ENCODE measurements at regions not wholly inside any gene's neighbourhood (a gene's known extent, or its start where the extent isn't known, plus 50 kb on each side); places are given as distances from the start of the nearest gene placed in this dataset.

DNA sequence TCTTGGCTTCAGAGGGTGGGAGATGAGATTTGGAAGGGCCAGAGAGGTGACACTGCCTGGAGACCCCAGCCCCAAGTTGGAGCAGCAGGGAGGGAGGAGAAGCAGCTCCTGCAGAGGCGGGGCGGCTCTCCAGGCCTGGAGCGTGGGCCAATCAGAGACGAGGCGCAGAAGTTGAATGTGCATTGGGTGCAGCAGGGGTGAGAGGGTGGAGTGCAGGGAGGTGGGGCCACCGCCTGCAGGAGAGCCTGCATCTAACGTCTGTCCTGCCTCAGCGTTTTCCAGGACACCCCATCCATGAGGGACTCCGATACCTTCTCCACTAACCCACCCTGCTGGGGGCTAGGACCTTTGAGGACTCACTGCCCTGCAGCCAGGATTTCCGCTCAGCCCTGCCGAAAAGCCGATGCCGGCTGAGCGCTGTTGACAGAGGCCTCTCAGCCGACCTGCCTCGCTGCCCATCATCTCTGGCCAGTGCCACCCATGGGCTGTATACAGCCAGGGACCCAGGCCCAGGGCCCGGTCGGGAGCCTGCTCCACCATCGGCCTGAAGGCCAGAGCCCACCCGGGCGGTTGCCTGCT, 146.2 kb downstream of the ENGASE start:
- DNase-seq (ENCODE audit: low read depth), result peak; percentile 46
- TF ChIP-seq, protein P1, sequence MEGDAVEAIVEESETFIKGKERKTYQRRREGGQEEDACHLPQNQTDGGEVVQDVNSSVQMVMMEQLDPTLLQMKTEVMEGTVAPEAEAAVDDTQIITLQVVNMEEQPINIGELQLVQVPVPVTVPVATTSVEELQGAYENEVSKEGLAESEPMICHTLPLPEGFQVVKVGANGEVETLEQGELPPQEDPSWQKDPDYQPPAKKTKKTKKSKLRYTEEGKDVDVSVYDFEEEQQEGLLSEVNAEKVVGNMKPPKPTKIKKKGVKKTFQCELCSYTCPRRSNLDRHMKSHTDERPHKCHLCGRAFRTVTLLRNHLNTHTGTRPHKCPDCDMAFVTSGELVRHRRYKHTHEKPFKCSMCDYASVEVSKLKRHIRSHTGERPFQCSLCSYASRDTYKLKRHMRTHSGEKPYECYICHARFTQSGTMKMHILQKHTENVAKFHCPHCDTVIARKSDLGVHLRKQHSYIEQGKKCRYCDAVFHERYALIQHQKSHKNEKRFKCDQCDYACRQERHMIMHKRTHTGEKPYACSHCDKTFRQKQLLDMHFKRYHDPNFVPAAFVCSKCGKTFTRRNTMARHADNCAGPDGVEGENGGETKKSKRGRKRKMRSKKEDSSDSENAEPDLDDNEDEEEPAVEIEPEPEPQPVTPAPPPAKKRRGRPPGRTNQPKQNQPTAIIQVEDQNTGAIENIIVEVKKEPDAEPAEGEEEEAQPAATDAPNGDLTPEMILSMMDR (IDR thresholded peaks at IDR 0.05; ENCODE audit: insufficient read depth, low read depth, low read length, missing control alignments), result no peak
- peak overlapping the region; percentile 9 for H3K4me3 ChIP-seq (ENCODE audit: low read length)

DNA sequence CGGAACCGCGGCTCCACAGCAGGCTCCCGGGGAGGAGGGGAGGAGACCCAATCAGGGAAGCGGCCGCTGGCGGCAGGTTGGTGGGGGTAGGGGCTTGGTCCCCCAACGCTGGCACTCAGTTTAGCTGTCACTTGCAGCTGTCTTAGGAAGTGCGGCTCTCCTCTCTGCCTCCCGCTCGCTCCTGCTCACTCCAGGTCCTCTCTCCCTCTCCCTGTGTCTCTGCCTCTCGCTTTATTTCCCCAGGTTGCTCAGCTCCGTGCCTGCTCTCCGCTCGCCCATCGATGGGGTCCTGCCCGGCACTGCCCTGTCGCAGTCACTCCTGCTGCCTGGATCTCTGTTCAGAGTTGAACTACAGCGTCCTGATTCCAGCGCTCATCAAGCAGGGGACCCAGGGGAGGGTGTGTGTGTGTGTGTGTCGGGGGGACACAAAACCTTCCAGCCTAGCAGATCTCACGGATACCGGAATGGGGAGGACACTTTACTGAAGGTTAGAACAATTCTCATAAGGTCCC, 145.6 kb downstream of the ENGASE start:
- TF ChIP-seq, protein P1 (IDR thresholded peaks at IDR 0.05; ENCODE audit: insufficient read depth, low read depth, low read length, missing control alignments), result no peak
- H3K4me3 ChIP-seq (ENCODE audit: low read length), result peak overlapping the region; percentile 9

DNA sequence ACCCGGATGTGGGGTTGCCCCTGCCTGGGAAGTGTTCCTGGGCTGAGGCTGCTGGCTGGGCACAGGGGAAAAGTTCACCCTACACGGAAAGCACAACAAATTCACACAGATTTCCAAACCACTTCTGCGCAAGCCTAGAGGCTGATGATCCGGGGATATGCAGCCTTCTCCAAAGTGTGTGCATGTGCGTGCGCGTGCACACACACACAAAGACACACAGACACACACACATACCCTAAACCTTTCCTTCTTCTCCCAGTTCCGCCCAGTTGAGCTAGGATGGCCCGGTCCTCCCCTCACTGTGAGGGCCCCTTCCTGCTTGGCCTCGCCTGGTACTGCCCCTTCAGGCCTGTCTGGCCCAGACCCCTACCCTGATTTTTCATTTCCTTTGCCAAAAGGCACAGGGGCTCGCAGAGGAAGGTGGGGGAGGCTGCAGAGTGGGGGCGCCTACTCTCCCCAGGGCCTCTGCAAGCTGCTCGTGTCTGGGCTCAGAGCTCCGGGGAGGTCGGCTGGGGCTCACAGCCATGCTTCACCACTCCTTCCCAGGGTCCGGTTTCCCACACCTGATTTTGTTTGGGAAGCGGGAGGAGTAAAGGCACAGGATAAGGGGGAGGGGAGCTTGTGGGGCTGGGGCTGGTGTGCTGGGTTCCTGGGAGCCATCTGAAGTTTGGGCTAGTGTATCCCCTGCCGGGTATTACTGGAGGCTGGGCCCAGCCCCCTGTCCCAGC, 144.7 kb downstream of the ENGASE start:
- H3K4me3 ChIP-seq (ENCODE audit: low read length), result no peak overlapping the region
- TF ChIP-seq, protein P1 (IDR thresholded peaks at IDR 0.05; ENCODE audit: insufficient read depth, low read depth, low read length, missing control alignments), result no peak
- DNase-seq (ENCODE audit: low read depth), result no peak

More for the DNA sequence above, 145.6 kb downstream of the ENGASE start:
- DNase-seq (ENCODE audit: low read depth), result no peak

DNA sequence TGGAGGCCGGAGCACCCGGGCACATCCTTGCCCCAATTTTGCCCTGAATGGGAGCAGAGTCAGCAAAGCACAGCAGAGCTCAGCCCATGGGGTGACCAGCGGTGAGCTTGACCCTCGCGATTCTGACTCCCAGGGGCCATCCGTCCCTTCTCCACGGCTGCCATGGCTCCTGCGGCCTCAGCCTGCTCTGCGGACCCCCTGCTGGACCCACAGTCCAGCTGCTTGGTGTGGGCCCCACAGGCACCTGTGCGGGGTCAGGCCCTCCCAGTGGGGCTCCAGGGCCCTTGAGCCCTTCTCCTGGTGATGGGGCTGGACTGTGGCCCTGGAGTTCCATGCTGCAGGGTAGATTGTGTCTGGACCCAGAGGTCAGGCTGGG, 144.2 kb downstream of the ENGASE start:
- H3K4me3 ChIP-seq (ENCODE audit: low read length), result no peak overlapping the region

DNA sequence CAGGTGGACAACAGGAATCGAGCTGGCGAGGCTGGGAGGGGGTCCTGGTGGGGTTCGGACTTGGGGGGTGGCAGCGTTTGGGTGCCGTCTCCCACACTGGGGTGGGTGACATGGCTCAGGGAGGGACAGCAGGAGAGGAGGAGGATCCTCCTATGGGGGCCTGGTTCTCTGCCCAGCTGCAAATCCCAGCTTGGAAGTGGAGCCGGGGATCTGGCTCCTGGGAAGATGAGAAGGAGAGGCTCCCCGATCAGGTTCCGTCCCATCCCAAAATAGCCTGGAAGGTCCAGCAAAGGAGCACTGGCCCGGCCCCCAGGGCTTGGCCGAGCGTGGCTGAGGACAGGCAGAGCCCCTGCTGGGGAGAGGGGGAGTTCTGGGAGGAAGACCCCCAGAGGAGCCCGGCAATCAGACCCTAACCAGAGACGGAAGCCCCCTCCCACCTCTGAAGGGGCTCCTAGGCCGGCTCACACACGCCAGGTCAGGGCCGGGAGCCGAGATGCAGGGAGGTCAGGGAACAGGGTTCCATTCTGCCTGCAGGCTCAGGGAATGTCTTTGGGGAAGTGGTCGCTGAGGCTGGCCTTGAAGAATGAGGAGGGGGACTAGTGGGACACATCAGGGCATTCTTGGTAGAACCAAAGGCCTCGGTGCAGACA, 143.7 kb downstream of the ENGASE start:
- TF ChIP-seq, protein P1 (IDR thresholded peaks at IDR 0.05; ENCODE audit: insufficient read depth, low read depth, low read length, missing control alignments), result no peak
- DNase-seq (ENCODE audit: low read depth), result no peak
- no peak overlapping the region for H3K4me3 ChIP-seq (ENCODE audit: low read length)

More for the DNA sequence above, 144.2 kb downstream of the ENGASE start:
- TF ChIP-seq, protein P1 (IDR thresholded peaks at IDR 0.05; ENCODE audit: insufficient read depth, low read depth, low read length, missing control alignments), result no peak
- no peak for DNase-seq (ENCODE audit: low read depth)

DNA sequence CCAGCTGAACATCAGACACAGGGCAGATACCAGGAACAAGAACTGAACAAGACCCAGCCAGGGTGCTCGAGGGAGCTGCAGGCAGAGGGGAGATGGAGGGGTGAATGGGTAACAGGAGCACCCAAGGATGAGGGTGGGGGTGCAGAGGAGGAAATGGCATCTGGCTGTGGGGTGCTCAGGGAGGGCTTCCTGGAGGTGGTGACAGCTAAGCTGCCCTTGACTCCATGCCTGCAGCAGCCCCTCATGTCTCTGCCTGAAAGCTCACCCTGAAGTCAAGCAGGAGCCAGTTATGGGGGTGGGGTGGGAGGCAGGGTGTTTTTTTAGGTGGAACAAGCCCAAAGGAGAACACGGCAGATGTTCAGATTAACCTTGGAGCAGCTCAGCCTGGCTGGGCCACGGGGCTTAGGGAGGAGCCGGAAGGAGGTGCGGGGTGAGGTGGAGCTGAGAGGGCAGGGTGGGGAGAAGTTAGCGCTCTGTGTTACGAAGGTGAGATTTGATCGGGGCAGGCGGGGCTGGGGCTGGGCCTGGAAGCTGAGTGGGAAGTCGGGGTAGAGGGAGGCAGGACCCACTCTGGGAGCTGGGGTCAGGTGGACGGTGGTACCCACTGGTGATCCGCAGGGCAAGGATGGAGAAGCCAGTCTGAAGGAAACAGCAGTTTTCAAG, 143.0 kb downstream of the ENGASE start:
- TF ChIP-seq, protein P1 (IDR thresholded peaks at IDR 0.05; ENCODE audit: insufficient read depth, low read depth, low read length, missing control alignments), result no peak
- H3K4me3 ChIP-seq (ENCODE audit: low read length), result no peak overlapping the region
- no peak for DNase-seq (ENCODE audit: low read depth)
